CD1c-positive myeloid dendritic cell (primary cell): ENCODE measurements at regions not wholly inside any gene's neighbourhood (a gene's known extent, or its start where the extent isn't known, plus 50 kb on each side); places are given as distances from the start of the nearest gene placed in this dataset.
"Not testable (repeated sequence)": the region's sequence is repeated elsewhere in the genome, so short reads cannot be mapped to it uniquely, and the experiment has no call there.

Source experiments
- DNase-seq: peaks from one replicate; pipeline ENCODE4 v3.0.0-alpha.2; 2016; ENCODE audit errors: extremely low spot score

DNA sequence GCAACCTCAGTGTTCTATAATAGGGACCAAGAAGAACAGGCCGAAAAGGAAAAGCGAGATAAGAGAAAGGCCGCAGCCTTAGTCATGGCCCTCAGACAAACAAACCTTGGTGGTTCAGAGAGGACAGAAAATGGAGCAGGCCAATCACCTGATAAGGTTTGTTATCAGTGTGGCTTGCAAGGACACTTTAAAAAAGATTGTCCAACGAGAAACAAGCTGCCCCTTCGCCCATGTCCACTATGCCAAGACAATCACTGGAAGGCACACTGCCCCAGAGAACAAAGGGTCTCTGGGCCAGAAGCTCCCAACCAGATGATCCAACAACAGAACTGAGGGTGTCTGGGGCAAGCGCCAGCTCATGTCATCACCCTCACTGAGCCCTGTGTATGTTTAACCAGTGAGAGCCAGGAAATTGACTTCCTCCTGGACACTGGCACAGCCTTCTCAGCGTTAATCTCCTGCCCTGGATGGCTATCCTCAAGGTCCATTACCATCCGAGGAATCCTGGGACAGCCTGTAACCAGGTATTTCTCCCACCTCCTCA is 334.8 kb upstream of the SLITRK5 start:
- DNase-seq, result not testable (repeated sequence)

- no peak for DNase-seq
These were observed 327.0 kb upstream of the SLITRK5 start for GRCh38 chr13:87344176-87344575.

GRCh38 chr13:87355451-87355850 is 315.7 kb upstream of the SLITRK5 start:
- DNase-seq, result no peak

GRCh38 chr13:87356314-87356713 is 314.9 kb upstream of the SLITRK5 start:
- no peak for DNase-seq

- no peak for DNase-seq
These were observed 312.9 kb upstream of the SLITRK5 start for GRCh38 chr13:87358319-87358718.

GRCh38 chr13:87361216-87361615 is 310.0 kb upstream of the SLITRK5 start:
- no peak for DNase-seq

GRCh38 chr13:87368639-87369038 is 302.5 kb upstream of the SLITRK5 start:
- no peak for DNase-seq

DNA sequence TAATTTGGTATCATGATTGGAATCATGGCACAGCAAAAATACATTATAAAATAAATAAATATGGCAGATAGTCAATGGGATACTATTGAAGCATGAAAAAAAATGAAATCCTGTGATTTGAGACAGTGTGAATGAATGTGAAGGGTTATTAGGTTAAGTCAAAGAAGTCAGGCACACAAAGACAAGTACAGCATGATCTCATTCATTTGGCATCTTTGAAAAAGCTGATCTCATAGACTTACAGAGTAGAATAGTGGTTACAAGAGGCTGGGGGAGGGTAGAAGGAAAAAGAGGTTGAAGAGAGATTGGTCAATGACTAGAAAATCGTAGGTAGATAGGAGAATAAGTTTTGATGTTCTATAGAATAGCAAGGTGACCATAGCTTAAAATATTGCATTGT is 295.1 kb upstream of the SLITRK5 start:
- DNase-seq, result no peak

- DNase-seq, result no peak
These were observed 287.1 kb upstream of the SLITRK5 start for GRCh38 chr13:87384099-87384498.

DNA sequence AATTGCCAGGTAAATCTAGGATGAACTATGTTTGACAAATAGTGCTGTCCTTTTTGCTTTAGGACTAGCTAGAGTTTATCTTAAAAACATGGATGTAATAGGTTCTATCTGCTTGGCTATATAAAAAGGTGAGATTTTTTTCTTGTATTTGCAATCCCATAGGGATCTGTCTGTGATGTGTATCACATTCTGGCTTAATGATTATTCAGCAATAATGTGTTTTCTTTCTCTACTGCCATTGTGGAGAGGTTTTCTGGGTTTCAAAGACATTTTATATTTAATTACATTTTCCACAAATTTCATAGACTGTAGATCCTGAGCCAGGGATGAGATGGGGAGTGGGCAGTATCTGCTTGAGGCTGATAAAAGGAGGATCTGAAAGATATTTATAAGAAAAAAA is 277.8 kb upstream of the SLITRK5 start:
- no peak for DNase-seq

DNA sequence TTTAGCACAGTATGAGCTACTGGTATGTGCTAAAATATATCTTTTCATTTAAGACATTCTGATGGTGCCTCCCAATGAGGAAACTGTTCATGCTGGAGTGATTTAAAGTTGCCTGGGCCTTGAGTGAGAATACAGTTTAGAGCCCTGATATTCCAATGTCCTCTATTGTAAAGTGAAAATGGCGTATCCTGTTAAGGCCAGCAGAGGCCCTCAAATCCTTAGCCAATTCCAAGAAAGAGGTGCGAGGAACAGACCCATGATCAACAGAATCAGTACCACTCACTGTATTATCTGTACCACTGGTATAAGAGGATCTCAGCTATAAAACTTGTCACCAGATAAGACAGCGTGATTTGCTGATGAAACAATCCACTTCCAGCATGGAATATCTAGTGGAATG is 273.1 kb upstream of the SLITRK5 start:
- no peak for DNase-seq

DNA sequence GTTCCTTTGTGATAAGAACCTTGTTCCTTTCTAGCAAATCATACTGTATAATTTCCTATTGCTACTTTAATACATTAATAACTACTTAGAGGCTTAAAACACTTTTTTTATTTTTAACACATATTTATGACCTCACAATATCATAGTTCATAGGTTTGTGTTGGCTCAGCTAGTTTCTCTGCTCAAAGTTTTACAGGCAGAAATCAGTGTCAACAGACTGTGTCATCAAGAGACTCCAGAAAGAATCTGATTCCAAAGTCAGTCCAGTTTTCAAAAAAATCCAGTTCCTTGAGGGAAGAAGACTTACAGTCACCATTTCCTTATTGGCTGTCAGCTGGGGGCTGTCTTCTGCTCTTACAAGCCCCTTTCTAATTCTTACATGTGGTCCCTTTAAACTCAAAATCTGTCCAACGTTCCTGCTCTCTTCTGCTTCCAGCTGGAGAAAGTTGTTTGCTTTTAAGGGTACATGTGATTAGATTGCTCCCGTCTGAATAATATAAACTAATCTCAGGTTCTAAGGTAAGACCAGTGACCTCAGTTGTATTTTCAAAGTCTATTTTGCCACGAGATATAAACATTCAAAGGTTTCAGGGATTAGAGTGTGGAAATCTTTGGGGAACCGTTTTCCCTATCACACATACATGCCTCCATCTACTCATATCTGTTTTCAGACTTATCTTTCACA is 267.3 kb upstream of the SLITRK5 start:
- no peak for DNase-seq

GRCh38 chr13:87426742-87427141 is 244.4 kb upstream of the SLITRK5 start:
- DNase-seq, result no peak

DNA sequence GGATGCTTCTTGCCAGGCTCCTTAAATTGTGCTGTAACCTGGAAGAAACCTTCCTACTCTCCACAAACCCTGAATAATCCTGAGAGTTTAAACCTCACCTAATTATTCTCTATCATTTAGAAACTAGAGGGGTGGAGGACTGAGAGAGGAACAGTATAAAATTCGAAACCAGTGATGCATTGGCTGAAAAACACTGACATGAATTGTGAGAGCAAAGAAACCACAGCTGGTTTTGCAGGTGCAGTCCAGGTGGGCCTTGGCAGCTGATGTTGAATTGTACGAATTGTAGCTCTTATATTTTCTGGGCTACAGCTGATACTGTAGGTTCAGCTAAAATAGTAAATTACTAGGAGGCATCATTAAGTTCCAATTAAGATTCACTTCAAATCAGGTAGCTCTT is 227.0 kb upstream of the SLITRK5 start:
- no peak for DNase-seq

- no peak for DNase-seq
These were observed 218.9 kb upstream of the SLITRK5 start for GRCh38 chr13:87452281-87452680.

GRCh38 chr13:87453244-87453643 is 217.9 kb upstream of the SLITRK5 start:
- DNase-seq, result no peak

DNA sequence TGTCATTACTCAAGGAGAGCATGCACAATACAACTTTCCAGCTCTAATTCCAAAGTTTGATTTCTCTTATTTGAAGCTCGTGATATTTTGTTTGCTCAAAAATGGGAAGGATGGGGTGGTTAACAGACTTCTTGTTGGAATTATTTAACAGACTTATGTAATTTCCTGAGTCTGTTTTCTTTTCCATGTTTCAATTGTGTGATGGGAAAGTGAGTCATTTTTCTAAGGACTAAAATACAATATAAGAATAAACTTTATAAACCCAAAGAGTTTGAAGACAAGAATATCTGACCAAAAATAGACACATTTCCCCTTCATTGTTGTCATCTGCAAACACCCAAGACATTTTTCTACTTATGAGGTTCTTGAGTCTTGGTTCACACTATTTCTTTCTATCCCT is 211.8 kb upstream of the SLITRK5 start:
- no peak for DNase-seq

DNA sequence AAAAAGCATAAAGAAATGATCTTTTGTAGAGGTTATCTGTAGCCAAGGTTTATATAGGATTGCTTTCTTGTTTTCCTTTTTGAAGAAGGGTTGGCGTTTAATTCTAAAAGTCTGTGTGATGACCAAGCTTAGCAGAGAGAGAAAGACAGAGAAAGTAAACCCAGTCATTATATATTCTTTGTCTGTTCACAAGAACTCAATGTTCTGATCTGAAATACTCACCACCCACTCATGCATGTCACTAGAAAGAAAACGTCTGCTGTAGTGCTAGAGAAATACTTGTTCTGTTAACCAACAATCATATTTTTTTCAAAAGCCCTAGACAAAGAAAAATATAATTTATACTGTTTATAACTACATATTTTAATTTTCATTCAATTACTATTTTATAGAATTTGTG is 173.7 kb upstream of the SLITRK5 start:
- no peak for DNase-seq

GRCh38 chr13:87498681-87499080 is 172.5 kb upstream of the SLITRK5 start:
- no peak for DNase-seq

DNA sequence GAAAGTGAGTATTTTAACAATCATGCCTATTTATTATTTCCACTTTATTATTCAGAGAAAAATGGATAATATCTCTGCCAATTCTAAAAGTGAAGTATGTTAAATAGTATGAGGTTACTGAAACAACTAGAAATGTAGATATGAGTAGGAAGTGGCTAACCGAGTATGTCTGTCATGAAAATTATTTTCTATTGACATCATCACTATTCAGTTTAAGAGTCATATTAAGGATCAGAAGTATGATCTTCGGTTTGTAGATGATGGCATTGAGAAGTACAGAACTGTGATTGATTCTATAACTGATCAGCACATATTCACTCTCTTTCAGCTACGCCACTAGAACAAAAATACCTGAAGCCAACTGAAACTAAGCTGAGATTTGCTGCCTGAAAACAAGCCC is 146.4 kb upstream of the SLITRK5 start:
- DNase-seq, result no peak

DNA sequence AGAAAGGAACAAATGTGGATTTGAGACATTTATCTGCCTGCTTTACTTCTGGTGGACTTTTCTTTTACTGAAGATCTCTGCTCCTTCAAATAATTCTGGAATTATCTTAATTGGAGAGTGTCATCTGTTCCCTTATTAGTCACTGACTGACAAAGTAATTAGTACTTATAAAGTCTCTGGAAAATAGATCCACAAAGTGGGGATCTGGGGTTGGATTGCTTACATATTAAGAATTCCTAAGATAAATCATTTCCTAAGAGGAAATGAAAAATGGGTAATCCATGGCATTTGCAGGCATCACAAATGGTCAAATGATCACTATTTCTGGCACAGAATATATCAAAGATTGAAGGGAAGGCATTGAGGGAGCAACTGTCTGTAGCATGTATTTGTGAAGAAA is 137.4 kb upstream of the SLITRK5 start:
- DNase-seq, result no peak

DNA sequence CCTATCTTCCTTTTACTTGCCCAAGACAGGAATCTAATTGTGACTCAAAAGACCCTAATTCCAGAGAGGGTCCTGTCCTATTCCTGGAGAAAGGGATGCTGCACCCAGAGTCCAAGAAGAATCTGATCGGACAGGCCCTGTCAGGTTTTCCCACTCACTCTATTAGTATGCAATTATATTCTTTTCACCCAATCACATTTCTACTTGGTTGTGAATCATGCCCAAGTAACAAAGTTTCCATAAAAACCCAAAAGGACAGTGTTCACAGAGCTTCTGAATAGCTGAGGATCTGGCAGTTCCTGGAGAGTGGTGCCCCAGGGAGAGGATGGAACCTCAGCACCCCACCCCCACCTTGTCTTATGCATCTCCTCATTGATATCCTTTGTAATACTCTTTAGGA is 135.3 kb upstream of the SLITRK5 start:
- no peak for DNase-seq

DNA sequence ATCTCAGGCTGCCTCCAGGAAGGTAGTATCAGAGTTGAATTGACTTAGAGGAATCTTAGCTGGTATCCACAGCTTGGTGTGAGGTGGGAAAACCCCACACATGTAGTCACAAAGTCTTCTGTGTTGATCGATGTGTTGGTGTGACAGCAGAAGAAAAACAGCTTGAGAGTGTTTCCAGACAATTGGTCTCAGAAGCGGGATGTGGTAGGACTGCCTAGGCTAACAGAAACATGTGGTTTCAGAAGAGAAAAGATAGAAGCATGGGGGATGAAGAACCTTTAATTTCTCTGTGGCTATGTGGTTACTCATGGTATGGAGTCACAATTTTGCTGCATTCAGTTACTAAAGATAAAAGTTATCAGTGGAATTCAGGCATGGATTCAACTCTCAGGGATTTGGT is 134.7 kb upstream of the SLITRK5 start:
- DNase-seq, result no peak

- no peak for DNase-seq
These were observed 134.3 kb upstream of the SLITRK5 start for GRCh38 chr13:87536899-87537298.
